GM23338 (cell line): ENCODE measurements at regions not wholly inside any gene's neighbourhood (a gene's known extent, or its start where the extent isn't known, plus 50 kb on each side); places are given as distances from the start of the nearest gene placed in this dataset.

ENCODE experiments used
- ATAC-seq: fragments of 200-7000 bp; cut with Tn5 transposase; 3 replicates; pipeline ENCODE4 v1.9.1; 2020
- DNase-seq: peaks from one replicate; pipeline ENCODE4 v3.0.0-alpha.2; 2015; ENCODE audit warnings: low spot score
- H2AFZ ChIP-seq: fragments of 200-600 bp; sonication (generic); 2 replicates; pipeline ENCODE4 v1.8.0; 2016; ENCODE audit warnings: antibody characterized with exemption, mild to moderate bottlenecking, moderate library complexity
- H3F3A ChIP-seq: fragments of 200-600 bp; sonication (generic); replicated peaks from 2 replicates; pipeline ENCODE4 v1.8.0; 2017; ENCODE audit warnings: antibody characterized with exemption, mixed run types, low read depth
- H3K27ac ChIP-seq: fragments of 200-600 bp; sonication (generic); 2 replicates; pipeline ENCODE4 v1.6.1; 2016; ENCODE audit warnings: low read depth
- H3K27me3 ChIP-seq: fragments of 200-600 bp; sonication (generic); 2 replicates; pipeline ENCODE4 v1.8.0; 2016; ENCODE audit warnings: mild to moderate bottlenecking, mixed run types, moderate library complexity; ENCODE audit not compliant: insufficient read depth
- H3K36me3 ChIP-seq: fragments of 200-600 bp; sonication (generic); 2 replicates; pipeline ENCODE4 v1.8.0; 2016; ENCODE audit warnings: mild to moderate bottlenecking; ENCODE audit not compliant: insufficient read depth
- H3K4me1 ChIP-seq: fragments of 200-600 bp; sonication (generic); 2 replicates; pipeline ENCODE4 v1.8.0; 2016; ENCODE audit warnings: mild to moderate bottlenecking, moderate library complexity; ENCODE audit not compliant: insufficient read depth
- H3K4me2 ChIP-seq: fragments of 200-600 bp; sonication (generic); 2 replicates; pipeline ENCODE4 v1.7.1; 2017; ENCODE audit warnings: mixed run types
- H3K4me3 ChIP-seq: fragments of 200-600 bp; sonication (generic); 2 replicates; pipeline ENCODE4 v1.6.1; 2016; ENCODE audit warnings: mixed run types
- H3K79me2 ChIP-seq: fragments of 200-600 bp; sonication (generic); replicated peaks from 2 replicates; pipeline ENCODE4 v1.8.0; 2017; ENCODE audit warnings: mild to moderate bottlenecking; ENCODE audit not compliant: insufficient read depth
- H3K9me2 ChIP-seq: fragments of 200-600 bp; sonication (generic); 2 replicates; pipeline ENCODE4 v1.8.0; 2017; ENCODE audit not compliant: insufficient read depth
- H4K20me1 ChIP-seq: fragments of 200-600 bp; sonication (generic); replicated peaks from 2 replicates; pipeline ENCODE4 v1.8.0; 2017; ENCODE audit warnings: mild to moderate bottlenecking; ENCODE audit not compliant: insufficient read depth
- H3K27ac Mint-ChIP-seq: 2 replicates; pipeline ENCODE4 v1.8.0; 2020; ENCODE audit warnings: inconsistent platforms, mild to moderate bottlenecking, moderate library complexity, mixed read lengths
- H3K27me3 Mint-ChIP-seq: 3 replicates; pipeline ENCODE4 v1.8.0; 2022; ENCODE audit warnings: low read depth, mild to moderate bottlenecking, moderate library complexity, mixed read lengths, inconsistent platforms; ENCODE audit not compliant: insufficient read depth, poor library complexity
- H3K36me3 Mint-ChIP-seq: 3 replicates; pipeline ENCODE4 v1.8.0; 2021; ENCODE audit warnings: low read depth, mild to moderate bottlenecking, inconsistent platforms, moderate library complexity, mixed read lengths
- H3K4me1 Mint-ChIP-seq: 3 replicates; pipeline ENCODE4 v1.8.0; 2020; ENCODE audit warnings: mild to moderate bottlenecking, inconsistent platforms, mixed read lengths
- H3K4me3 Mint-ChIP-seq: 3 replicates; pipeline ENCODE4 v1.8.0; 2021; ENCODE audit warnings: moderate library complexity, mild to moderate bottlenecking, inconsistent platforms, mixed read lengths
- H3K9me3 Mint-ChIP-seq: 3 replicates; pipeline ENCODE4 v1.8.0; 2020; ENCODE audit warnings: moderate library complexity, mild to moderate bottlenecking, inconsistent platforms, mixed read lengths
- CREB1 ChIP-seq: fragments of 250-450 bp; sonication (Bioruptor Pico); IDR thresholded peaks from 2 replicates; pipeline ENCODE4 v1.5.0; 2020; ENCODE audit warnings: low read depth, mild to moderate bottlenecking, moderate library complexity
- CTCF ChIP-seq, 2 experiments: fragments of 200-600 bp in 1 of 2; sonication (generic) in 1 of 2; conservative IDR thresholded peaks; 2 replicates each; pipeline versions ENCODE4 v1.5.1 to v1.6.1; 2016 to 2017; ENCODE audit warnings: antibody characterized with exemption in 2 of 2, low read depth in 2 of 2, mild to moderate bottlenecking in 2 of 2, moderate library complexity in 1 of 2
- EZH2 ChIP-seq: fragments of 200-600 bp; sonication (generic); IDR thresholded peaks from one replicate; pipeline ENCODE4 v1.8.0; 2017; ENCODE audit warnings: antibody characterized with exemption, mild to moderate bottlenecking, low read depth; ENCODE audit not compliant: unreplicated experiment
- EZH2phosphoT487 ChIP-seq: fragments of 200-600 bp; sonication (generic); IDR thresholded peaks from one replicate; pipeline ENCODE4 v1.8.1; 2018; ENCODE audit warnings: antibody characterized with exemption; ENCODE audit not compliant: unreplicated experiment
- JUNB ChIP-seq: IDR thresholded peaks from one replicate; pipeline ENCODE4 v1.6.1; 2016; ENCODE audit warnings: antibody characterized with exemption; ENCODE audit not compliant: unreplicated experiment
- NANOG ChIP-seq: IDR thresholded peaks from 2 replicates; pipeline ENCODE4 v1.6.1; 2016; ENCODE audit warnings: antibody characterized with exemption, borderline replicate concordance
- POLR2AphosphoS5 ChIP-seq: IDR thresholded peaks from 2 replicates; pipeline ENCODE4 v1.6.1; 2016; ENCODE audit warnings: antibody characterized with exemption, low read depth
- STAT1 ChIP-seq: IDR thresholded peaks from one replicate; pipeline ENCODE4 v1.6.1; 2016; ENCODE audit warnings: antibody characterized with exemption; ENCODE audit not compliant: unreplicated experiment
- ZNF114 ChIP-seq: fragments of 250-450 bp; sonication (Bioruptor Pico); IDR thresholded peaks from 2 replicates; pipeline ENCODE4 v1.5.0; 2020; ENCODE audit warnings: mild to moderate bottlenecking, moderate library complexity
- ZNF331 ChIP-seq: fragments of 250-450 bp; sonication (Bioruptor Pico); IDR thresholded peaks from 2 replicates; pipeline ENCODE4 v1.5.0; 2020; ENCODE audit warnings: low read depth, mild to moderate bottlenecking, moderate library complexity
- ZNF462 ChIP-seq: fragments of 250-450 bp; sonication (Bioruptor Pico); IDR thresholded peaks from 2 replicates; pipeline ENCODE4 v1.5.0; 2020; ENCODE audit warnings: mild to moderate bottlenecking, moderate library complexity

GRCh38 chr7:81036871-81037270, 118.0 kb upstream of the SEMA3C start (continued):
- TF ChIP-seq ZNF462 (CRISPR knock-in tag) (no peak), EZH2phosphoT487 (no peak), CREB1 (CRISPR knock-in tag) (no peak), CTCF (conservative IDR thresholded peaks at IDR 0.05; ENCODE audit: low read depth in 2 of 2) (no peak), ZNF331 (CRISPR knock-in tag) (no peak), POLR2AphosphoS5 (no peak), STAT1 (no peak), JUNB (no peak)

GRCh38 chr7:81036057-81036456, 117.2 kb upstream of the SEMA3C start:
- no peak overlapping the region; the same call in 1 of the 2 replicates for H2AFZ ChIP-seq
- no peak for DNase-seq
- H3K27ac ChIP-seq = no peak overlapping the region
- H3K27me3 Mint-ChIP-seq = no peaks in the 10 kb centered on the region
- peaks cover 4% of the 10 kb centered on the region; the same call in 1 of the 2 replicates for H3K9me2 ChIP-seq
- H3K36me3 Mint-ChIP-seq = no peaks in the 10 kb centered on the region
- H3K4me2 ChIP-seq = no peak overlapping the region
- H3F3A ChIP-seq = no peaks in the 10 kb centered on the region
- H3K36me3 ChIP-seq = no peaks in the 10 kb centered on the region
- H3K4me1 Mint-ChIP-seq = no peaks in the 10 kb centered on the region
- no peaks in the 10 kb centered on the region for H4K20me1 ChIP-seq
- no peak overlapping the region for H3K4me3 ChIP-seq
- H3K79me2 ChIP-seq = no peaks in the 10 kb centered on the region
- H3K9me3 Mint-ChIP-seq = peaks cover under 1% of the 10 kb centered on the region; the same call in 1 of the 3 replicates
- no peak for ATAC-seq
- H3K4me1 ChIP-seq = no peaks in the 10 kb centered on the region
- H3K27ac Mint-ChIP-seq = no peak overlapping the region
- H3K4me3 Mint-ChIP-seq = no peak overlapping the region
- no peaks in the 10 kb centered on the region for H3K27me3 ChIP-seq
- TF ChIP-seq EZH2phosphoT487 = no peak
- no peak for TF ChIP-seq EZH2
- TF ChIP-seq CREB1 (CRISPR knock-in tag) = no peak
- no peak for TF ChIP-seq ZNF114 (CRISPR knock-in tag)
- TF ChIP-seq ZNF331 (CRISPR knock-in tag) = no peak
- TF ChIP-seq NANOG = no peak
- TF ChIP-seq CTCF (conservative IDR thresholded peaks at IDR 0.05; ENCODE audit: low read depth in 2 of 2) = no peak
